ENCODE measurements at regions not wholly inside any gene's neighbourhood (a gene's known extent, or its start where the extent isn't known, plus 50 kb on each side); places are given as distances from the start of the nearest gene placed in this dataset.
A peak's percentile ranks its signal among the peaks of the same experiment; 100 is the strongest.

DNA sequence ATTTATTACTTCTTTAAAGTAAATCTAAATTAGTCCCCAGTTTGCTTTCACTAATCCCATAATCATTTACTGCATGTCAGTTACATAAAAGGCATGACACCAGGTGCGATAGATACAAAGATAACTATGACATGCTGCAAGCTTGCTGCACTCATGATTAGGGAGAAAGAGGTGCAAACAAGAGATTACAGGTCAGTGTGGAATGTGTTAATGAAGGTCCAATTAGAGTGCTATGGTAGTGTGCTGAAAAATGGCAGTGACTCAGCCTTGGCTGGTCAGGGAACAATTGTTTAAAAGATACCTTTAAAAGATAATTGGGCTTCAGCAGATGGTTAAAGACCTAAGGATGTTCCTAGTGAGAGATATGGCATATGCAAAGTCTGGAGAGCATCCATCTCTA, 352.6 kb upstream of the TGFBR2 start:
- Histone ChIP-seq H3K4me1 (no peaks in the 10 kb centered on the region), H3K4me3 (no peak overlapping the region), H3K9me3 (no peaks in the 10 kb centered on the region), H3K36me3 (replicated peaks) (no peaks in the 10 kb centered on the region), H3K27me3 (ENCODE audit: low read depth) (no peaks in the 10 kb centered on the region)
- no peak for DNase-seq (ENCODE audit: low spot score in 2 of 2)
- in situ Hi-C loops (cut with MboI; ENCODE audit: low sequenced_read_pairs): no loop called here

DNA sequence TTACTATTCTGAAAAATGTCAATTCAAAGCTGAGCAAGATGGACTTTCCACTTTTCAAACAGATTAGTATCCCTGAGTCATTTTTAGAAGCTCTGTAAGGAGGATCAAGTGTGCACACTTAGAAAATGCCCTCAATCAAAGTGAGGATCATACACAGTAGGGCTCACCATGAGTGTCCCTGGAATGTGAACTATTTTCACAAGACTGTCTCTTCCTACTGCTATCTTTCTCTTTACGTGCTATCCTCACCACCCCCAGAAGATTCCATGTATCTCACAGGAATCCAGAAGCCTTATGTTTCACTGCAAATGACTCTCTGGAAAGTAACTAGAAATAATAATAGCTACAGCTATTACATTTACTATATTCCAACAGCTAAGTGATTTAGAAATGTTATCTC, 349.9 kb upstream of the TGFBR2 start:
- Histone ChIP-seq H3K4me1 (no peaks in the 10 kb centered on the region), H3K4me3 (no peak overlapping the region), H3K9me3 (no peaks in the 10 kb centered on the region), H3K36me3 (replicated peaks) (no peaks in the 10 kb centered on the region), H3K27me3 (ENCODE audit: low read depth) (no peaks in the 10 kb centered on the region)
- in situ Hi-C loops (cut with MboI; ENCODE audit: low sequenced_read_pairs): no loop called here
- no peak for DNase-seq (ENCODE audit: low spot score in 2 of 2)

DNA sequence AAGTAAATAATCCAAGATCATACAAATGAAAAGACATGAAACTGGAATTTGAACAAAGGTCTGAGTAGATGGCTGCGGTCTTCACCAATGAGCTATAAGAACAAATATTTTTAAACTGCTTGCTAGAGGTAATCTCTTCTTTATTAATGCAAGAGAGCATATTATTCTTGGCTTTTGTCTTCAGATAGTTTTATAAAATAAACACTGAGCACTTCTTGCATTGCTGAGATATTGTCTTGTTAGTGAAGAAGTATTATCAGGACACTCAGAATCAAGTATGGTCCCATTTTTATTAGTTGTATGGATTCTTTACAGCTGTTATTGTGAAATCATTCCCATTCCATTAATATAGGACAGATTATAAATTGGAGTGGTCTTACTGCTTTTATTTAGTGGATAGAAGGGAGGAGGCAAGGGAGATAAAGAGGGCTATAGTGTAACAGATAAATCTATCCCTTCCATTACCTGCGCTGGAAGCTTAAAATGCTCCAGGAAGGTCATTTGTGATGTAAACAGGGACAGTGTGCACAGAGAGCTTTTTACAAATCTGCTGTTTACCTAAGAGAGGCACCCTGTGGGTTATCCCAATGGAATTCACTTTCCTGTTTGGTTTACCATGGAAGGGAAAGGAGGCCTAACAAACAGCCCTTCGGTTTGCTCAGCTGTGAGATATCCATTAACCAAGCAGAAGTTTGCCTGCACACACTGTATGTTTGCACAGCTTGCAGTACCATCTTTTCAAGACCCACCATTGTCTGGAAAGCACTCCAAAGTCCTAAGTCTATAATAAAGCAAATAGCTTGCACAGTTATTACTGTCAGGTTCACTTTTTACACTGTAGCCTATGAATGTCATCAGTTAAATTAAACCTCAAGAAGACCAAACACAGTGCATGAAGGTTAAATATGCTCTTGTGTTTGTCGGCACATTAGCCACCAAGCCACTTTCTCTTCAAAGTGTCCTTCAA, 347.7 kb upstream of the TGFBR2 start:
- no peak overlapping the region for H3K4me3 ChIP-seq
- no peak for DNase-seq (ENCODE audit: low spot score in 2 of 2)
- H3K4me1 ChIP-seq: no peaks in the 10 kb centered on the region
- H3K36me3 ChIP-seq (replicated peaks): no peaks in the 10 kb centered on the region
- in situ Hi-C loops (cut with MboI; ENCODE audit: low sequenced_read_pairs): no loop called here
- no peaks in the 10 kb centered on the region for H3K9me3 ChIP-seq
- H3K27me3 ChIP-seq (ENCODE audit: low read depth): no peaks in the 10 kb centered on the region

DNA sequence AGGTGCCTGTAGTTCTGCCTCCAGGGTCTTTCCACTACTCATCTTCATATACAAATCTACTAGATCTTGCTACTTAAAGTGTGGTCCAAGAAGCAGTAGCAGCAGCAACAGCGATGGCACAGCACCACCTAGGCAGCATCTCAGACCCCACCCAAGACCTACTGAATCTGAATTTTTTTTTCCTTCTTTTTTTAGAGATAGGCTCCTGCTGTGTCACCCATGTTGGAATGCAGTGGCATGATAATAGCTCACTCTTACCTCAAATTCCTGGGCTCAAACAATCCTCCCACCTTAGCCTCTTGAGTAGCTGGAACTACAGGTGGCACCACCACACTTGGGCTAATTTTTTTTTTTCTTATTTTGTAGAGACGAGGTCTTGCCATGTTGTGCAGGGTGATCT, 346.7 kb upstream of the TGFBR2 start:
- Histone ChIP-seq H3K9me3 (no peaks in the 10 kb centered on the region), H3K4me1 (peaks cover 6% of the 10 kb centered on the region), H3K36me3 (replicated peaks) (no peaks in the 10 kb centered on the region), H3K27me3 (ENCODE audit: low read depth) (no peaks in the 10 kb centered on the region), H3K4me3 (no peak overlapping the region)
- DNase-seq (ENCODE audit: low spot score in 2 of 2): no peak
- in situ Hi-C loops (cut with MboI; ENCODE audit: low sequenced_read_pairs): no loop called here

DNA sequence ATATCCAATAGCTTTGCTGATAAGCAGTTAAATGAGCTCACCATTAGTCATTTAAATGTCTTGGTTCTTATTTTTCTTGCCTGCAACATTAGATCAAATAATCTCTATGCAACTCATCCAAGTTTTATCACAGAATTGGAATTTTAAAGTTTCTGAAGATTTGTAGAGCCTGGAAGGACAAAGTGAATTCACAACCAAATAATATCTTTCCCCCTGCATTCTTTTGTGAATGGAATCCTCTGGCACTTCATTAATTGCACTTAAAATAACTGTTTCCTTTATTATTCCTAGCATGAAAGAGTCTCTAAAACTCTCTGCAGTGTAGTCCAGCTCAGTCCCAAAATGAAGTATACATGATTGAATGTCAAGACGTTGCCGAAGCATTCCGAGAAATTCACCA, 345.6 kb upstream of the TGFBR2 start:
- Histone ChIP-seq H3K27me3 (ENCODE audit: low read depth) (no peaks in the 10 kb centered on the region), H3K4me3 (no peak overlapping the region), H3K4me1 (peaks cover 12% of the 10 kb centered on the region), H3K9me3 (no peaks in the 10 kb centered on the region), H3K36me3 (replicated peaks) (no peaks in the 10 kb centered on the region)
- in situ Hi-C loops (cut with MboI; ENCODE audit: low sequenced_read_pairs): no loop called here
- DNase-seq (ENCODE audit: low spot score in 2 of 2): no peak

DNA sequence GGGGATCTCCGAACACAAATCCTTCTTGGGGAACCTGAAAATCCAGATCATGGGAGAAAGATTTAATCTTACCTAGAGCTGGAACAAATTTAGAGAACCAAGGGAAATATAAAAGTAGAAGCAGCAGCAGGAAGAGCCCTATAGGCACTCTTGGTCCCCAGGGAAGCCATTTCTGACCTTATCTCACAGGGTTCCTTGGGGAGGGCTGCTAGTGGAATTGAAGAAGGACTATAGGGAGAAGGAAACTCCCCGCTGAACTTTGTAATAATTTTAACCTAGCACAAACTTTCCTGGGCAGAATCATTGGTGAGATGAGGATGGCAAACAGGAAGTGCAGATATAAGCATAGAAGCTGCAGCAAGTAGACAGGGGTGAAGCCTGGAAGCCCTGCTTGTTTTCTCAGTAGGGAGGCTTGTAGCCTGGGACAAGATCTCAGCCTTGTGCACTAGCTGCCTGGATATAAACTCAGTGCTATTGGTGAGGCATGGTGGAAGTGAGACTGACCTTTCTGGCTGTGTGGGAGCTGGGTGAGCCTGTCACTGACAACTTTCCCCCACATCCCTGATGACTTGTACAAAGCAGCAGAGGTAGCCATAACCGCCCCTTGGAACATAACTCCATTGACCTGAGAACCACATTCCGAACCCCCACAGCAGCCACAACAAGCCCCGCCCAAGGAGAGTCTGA, 343.0 kb upstream of the TGFBR2 start:
- no peaks in the 10 kb centered on the region for H3K27me3 ChIP-seq (ENCODE audit: low read depth)
- no peak for DNase-seq (ENCODE audit: low spot score in 2 of 2)
- H3K4me1 ChIP-seq: peaks cover 12% of the 10 kb centered on the region
- H3K9me3 ChIP-seq: no peaks in the 10 kb centered on the region
- in situ Hi-C loops (cut with MboI; ENCODE audit: low sequenced_read_pairs): no loop called here
- no peaks in the 10 kb centered on the region for H3K36me3 ChIP-seq (replicated peaks)
- no peak overlapping the region for H3K4me3 ChIP-seq

DNA sequence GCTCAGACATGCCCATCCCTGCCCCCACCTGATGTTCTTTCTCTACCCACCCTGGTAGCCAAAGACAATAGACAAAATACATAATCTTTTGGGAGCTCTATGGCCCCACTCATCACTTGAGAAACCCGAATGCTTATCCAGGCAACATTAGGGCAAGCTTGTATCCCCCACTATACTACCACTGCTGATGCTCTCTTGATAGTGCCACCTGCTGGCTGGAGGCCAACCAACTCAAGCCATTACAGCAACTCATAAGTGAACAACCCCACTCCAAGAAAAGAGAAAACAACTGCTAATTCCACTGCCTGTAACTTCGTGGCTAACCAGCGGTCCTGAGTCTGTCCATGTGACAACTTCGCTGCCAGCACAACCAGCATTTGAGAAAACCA, 342.5 kb upstream of the TGFBR2 start:
- peak in 1 of 2 experiments; percentile 16 for DNase-seq (ENCODE audit: low spot score in 2 of 2)
- no peaks in the 10 kb centered on the region for H3K27me3 ChIP-seq (ENCODE audit: low read depth)
- in situ Hi-C loops (cut with MboI; ENCODE audit: low sequenced_read_pairs): no loop called here
- peaks cover 12% of the 10 kb centered on the region for H3K4me1 ChIP-seq
- H3K9me3 ChIP-seq: no peaks in the 10 kb centered on the region
- H3K36me3 ChIP-seq (replicated peaks): no peaks in the 10 kb centered on the region
- H3K4me3 ChIP-seq: no peak overlapping the region

DNA sequence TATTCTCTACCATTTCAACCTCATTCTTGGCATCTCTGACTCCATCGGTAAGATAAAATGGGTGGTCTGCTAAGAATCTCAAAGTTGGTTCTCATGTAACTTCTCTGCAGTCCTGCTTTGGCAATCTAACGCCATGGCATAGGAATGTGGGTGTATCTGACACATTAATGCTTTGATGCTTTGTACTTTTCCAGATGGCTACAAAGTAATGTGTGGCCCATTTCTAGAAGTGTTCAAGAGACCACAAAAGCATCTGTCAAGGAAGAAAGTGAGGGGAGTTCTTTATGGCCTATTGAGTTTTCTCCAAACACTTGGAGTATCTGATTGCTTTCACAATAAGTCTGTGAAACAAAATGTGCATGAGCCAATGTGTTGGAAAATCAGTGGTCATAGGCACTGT, 339.9 kb upstream of the TGFBR2 start:
- H3K4me3 ChIP-seq: no peak overlapping the region
- no peaks in the 10 kb centered on the region for H3K9me3 ChIP-seq
- no peaks in the 10 kb centered on the region for H3K27me3 ChIP-seq (ENCODE audit: low read depth)
- H3K4me1 ChIP-seq: peaks cover 12% of the 10 kb centered on the region
- in situ Hi-C loops (cut with MboI; ENCODE audit: low sequenced_read_pairs): no loop called here
- DNase-seq (ENCODE audit: low spot score in 2 of 2): no peak
- no peaks in the 10 kb centered on the region for H3K36me3 ChIP-seq (replicated peaks)

DNA sequence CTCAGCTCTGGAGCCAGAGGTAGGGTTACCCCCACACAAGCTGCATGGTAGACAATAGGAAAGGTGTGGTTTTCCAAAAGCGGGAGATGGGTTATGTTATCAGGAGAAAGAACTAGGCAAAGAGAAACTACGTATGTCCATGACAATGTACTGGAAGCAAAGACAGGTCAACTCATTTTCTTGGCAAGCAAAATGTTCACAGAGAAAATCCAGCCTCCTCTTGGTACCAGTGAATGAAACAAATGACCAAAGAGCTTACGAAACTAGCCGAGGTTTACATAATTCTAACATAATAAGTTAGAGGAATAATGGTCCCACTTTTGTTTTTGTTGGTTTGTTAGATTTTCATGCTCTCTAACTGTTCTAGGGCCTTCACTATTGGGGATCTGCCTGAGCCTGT, 338.1 kb upstream of the TGFBR2 start:
- DNase-seq (ENCODE audit: low spot score in 2 of 2): no peak
- H3K36me3 ChIP-seq (replicated peaks): no peaks in the 10 kb centered on the region
- no peak overlapping the region for H3K4me3 ChIP-seq
- no peaks in the 10 kb centered on the region for H3K9me3 ChIP-seq
- no peaks in the 10 kb centered on the region for H3K27me3 ChIP-seq (ENCODE audit: low read depth)
- in situ Hi-C loops (cut with MboI; ENCODE audit: low sequenced_read_pairs): no loop called here
- H3K4me1 ChIP-seq: peaks cover 12% of the 10 kb centered on the region

DNA sequence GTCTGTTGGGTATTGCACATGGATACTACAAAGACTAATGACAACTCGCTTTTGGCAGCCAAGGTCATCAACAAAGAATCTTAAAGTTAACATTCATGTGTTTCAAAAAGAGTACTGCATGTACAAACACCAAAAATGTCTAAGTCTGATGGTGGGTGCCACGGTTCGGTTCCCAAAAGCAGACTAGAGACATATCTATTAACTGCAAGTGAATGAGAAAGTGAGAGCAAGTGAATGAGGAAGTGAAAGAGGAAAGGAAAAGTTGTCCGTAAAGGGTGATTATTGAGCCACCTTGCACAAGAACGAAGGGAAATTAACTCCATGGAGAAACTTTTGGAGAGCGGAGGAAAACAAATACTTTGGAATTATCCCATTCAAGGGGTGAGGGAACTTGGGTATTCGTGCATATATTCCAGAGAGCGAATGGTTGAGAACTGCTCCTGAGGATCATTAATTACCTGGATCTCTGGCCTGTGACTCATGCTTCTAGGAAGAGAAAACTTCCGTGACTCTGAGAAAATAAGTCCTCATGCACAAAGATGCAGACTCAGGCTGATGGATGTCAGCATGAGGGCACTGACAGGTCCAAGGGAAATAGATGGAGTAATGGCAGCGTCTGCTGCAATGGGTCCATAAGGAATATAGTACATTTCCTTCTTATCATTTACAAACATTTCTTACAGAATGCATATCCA, 336.5 kb upstream of the TGFBR2 start:
- DNase-seq (ENCODE audit: low spot score in 2 of 2): no peak
- Histone ChIP-seq H3K9me3 (no peaks in the 10 kb centered on the region), H3K4me1 (peaks cover 6% of the 10 kb centered on the region), H3K4me3 (no peak overlapping the region), H3K36me3 (replicated peaks) (no peaks in the 10 kb centered on the region), H3K27me3 (ENCODE audit: low read depth) (no peaks in the 10 kb centered on the region)
- in situ Hi-C loops (cut with MboI; ENCODE audit: low sequenced_read_pairs): no loop called here

DNA sequence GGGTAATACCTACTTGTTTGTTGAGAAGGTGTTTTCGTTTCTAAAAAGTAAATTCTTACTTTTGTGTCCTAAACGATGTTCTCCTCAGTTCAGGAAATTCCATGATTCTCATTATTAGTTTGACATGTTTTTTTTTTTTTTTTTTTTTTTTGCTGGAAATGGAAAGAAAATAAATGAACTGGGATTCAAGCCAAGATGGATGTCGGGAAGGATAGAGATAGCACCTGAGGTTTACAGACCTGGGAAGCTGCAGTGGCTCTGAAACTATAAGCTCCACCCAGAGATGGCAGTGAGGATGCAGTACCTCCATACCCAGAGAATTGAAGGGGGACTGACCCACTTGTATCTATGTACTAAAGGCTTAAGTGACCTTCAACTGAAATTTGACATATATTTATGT, 334.6 kb upstream of the TGFBR2 start:
- H3K36me3 ChIP-seq (replicated peaks): no peaks in the 10 kb centered on the region
- no peak for DNase-seq (ENCODE audit: low spot score in 2 of 2)
- H3K9me3 ChIP-seq: peaks cover 3% of the 10 kb centered on the region; the same call in 1 of the 2 replicates
- H3K27me3 ChIP-seq (ENCODE audit: low read depth): no peaks in the 10 kb centered on the region
- no peak overlapping the region for H3K4me3 ChIP-seq
- in situ Hi-C loops (cut with MboI; ENCODE audit: low sequenced_read_pairs): no loop called here
- H3K4me1 ChIP-seq: no peaks in the 10 kb centered on the region

DNA sequence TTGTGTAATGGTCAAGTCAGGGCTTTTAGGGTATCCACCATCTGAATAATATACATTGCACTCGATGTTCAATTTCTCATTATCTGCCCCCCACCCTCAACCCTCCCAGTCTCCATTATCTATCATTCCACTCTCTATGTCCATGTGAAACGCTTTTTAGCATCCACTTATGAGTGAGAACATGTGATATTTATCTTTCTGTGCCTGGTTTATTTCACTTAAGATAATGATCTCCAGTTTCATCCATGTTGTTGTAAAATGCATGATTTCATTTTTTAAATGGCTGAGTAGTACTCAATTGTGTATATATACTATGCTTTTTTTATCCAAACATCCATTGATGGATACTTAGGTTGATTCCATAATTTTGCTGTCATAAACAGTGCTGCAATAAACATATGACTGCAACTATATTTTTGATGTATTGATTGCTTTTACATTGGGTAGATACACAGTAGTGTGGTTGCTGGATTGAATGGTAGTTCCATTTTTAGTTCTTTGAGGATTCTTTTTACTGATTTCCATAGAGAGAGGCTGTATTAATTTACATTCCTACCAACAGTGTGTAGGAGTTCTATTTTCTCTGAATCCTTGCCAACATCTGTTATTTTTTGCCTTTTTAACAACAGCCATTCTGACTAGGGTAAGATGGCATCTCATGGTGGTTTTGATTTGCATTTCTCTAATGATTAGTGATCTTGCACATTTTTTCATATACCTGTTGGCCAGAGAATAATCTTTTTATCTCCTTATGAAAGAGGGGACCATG, 332.9 kb upstream of the TGFBR2 start:
- in situ Hi-C loops (cut with MboI; ENCODE audit: low sequenced_read_pairs): no loop called here
- H3K36me3 ChIP-seq (replicated peaks): no peaks in the 10 kb centered on the region
- no peaks in the 10 kb centered on the region for H3K4me1 ChIP-seq
- no peak for DNase-seq (ENCODE audit: low spot score in 2 of 2)
- H3K27me3 ChIP-seq (ENCODE audit: low read depth): no peaks in the 10 kb centered on the region
- H3K4me3 ChIP-seq: no peak overlapping the region
- peaks cover 9% of the 10 kb centered on the region; the same call in 1 of the 2 replicates for H3K9me3 ChIP-seq

DNA sequence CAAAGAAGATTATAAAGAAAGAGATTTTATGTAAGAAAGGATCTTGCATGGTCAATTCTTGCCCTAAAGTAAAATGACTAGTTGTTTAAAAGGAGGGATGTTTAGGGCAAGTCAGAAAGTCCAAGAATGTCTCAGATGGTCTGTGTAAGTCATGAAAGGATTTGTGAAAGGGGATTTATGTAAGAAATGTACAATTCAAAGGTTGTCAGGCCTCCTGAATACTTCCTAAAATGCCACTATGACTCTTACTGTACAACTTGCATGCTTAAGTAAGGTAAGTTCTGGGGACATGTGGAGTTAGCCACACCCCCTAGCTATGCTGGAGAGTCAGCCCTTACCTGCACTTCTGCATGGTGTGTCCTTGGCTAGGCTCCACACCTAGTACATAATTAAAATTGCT, 328.9 kb upstream of the TGFBR2 start:
- in situ Hi-C loops (cut with MboI; ENCODE audit: low sequenced_read_pairs): no loop called here

More for the DNA sequence above, 328.9 kb upstream of the TGFBR2 start:
- no peak overlapping the region for H3K4me3 ChIP-seq
- no peaks in the 10 kb centered on the region for H3K36me3 ChIP-seq (replicated peaks)
- H3K9me3 ChIP-seq: peaks cover 9% of the 10 kb centered on the region; the same call in 1 of the 2 replicates
- DNase-seq (ENCODE audit: low spot score in 2 of 2): no peak
- H3K4me1 ChIP-seq: peaks cover 6% of the 10 kb centered on the region
- no peaks in the 10 kb centered on the region for H3K27me3 ChIP-seq (ENCODE audit: low read depth)
